OCI-LY7 (cell line): ENCODE measurements at regions not wholly inside any gene's neighbourhood (a gene's known extent, or its start where the extent isn't known, plus 50 kb on each side); places are given as distances from the start of the nearest gene placed in this dataset.

ENCODE experiments used
- CTCF ChIP-seq: fragments of 200-600 bp; sonication (generic); conservative IDR thresholded peaks from 2 replicates; pipeline ENCODE4 v1.5.1; 2014; ENCODE audit warnings: mild to moderate bottlenecking, antibody characterized with exemption, low read length, moderate library complexity, mixed read lengths
- EZH2phosphoT487 ChIP-seq: fragments of 200-600 bp; sonication (generic); IDR thresholded peaks from 2 replicates; pipeline ENCODE4 v1.6.1; 2018; ENCODE audit warnings: low read depth, borderline replicate concordance, mild to moderate bottlenecking, mixed run types, antibody characterized with exemption, low read length, moderate library complexity, mixed read lengths

- TF ChIP-seq CTCF (no peak), EZH2phosphoT487 (no peak)
Measured at GRCh38 chr14:86388216-86388615, 858.3 kb downstream of the FLRT2 start.
